HCT116 (cell line): ENCODE measurements at regions not wholly inside any gene's neighbourhood (a gene's known extent, or its start where the extent isn't known, plus 50 kb on each side); places are given as distances from the start of the nearest gene placed in this dataset.

Source experiments
- ATAC-seq: fragments of 200-7000 bp; cut with Tn5 transposase; 2 replicates; pipeline ENCODE4 v1.9.1; 2020; ENCODE audit warnings: mild to moderate bottlenecking, moderate library complexity
- BruUV-seq: library from RNA; stranded (reverse); fragments of 400-500 nt; replicated peaks from 2 replicates; lab custom pipeline; 2021; lab: Mats Ljungman, UMichigan
- CTCF ChIA-PET: fragments of 300-600 bp; sonication (Branson Sonifier 250); formaldehyde crosslinking; loops from one replicate; lab custom pipeline; 2021; ENCODE audit warnings: antibody characterized with exemption; lab: Charles Lee
- POLR2A ChIA-PET: fragments of 300-600, 350-600 bp; sonication (Branson Sonifier 250); formaldehyde crosslinking; loops from one replicate; lab custom pipeline; 2021; ENCODE audit warnings: antibody characterized with exemption; lab: Charles Lee
- RAD21 ChIA-PET, 2 experiments: fragments of 300-600 bp; sonication (Branson Sonifier 250); formaldehyde crosslinking; loops; one replicate each; lab custom pipeline; 2023; ENCODE audit warnings: low total read pairs in 2 of 2; ENCODE audit not compliant: uncharacterized antibody in 2 of 2, unreplicated experiment in 2 of 2, low non-redundant PET in 1 of 2; lab: Charles Lee
- DNase-seq: peaks from one replicate; pipeline ENCODE4 v3.0.0-alpha.2; 2010; ENCODE audit warnings: low read depth, low spot score
- H2AFZ ChIP-seq: fragments of 200-600 bp; shearing (Covaris generic), sonication (generic); 2 replicates; pipeline ENCODE4 v1.6.1; 2017; ENCODE audit warnings: low read depth, mixed run types, mixed read lengths, antibody characterized with exemption, low read length; ENCODE audit not compliant: poor library complexity, severe bottlenecking
- H3K27ac ChIP-seq: 2 replicates; pipeline ENCODE4 v1.5.1; 2012; ENCODE audit warnings: low read depth, low read length
- H3K27me3 ChIP-seq: fragments of 200-600 bp; sonication (generic); 2 replicates; pipeline ENCODE4 v1.6.1; 2016; ENCODE audit warnings: mixed run types, low read length, mixed read lengths; ENCODE audit not compliant: insufficient read depth
- H3K36me3 ChIP-seq, 2 experiments: fragments of 200-500 bp in 1 of 2; fragments of 200-600 bp in 1 of 2; sonication (Bioruptor generic) in 1 of 2; sonication (generic) in 1 of 2; 2 replicates each; pipeline versions ENCODE4 v1.5.1 to v1.6.1; 2014 to 2016; ENCODE audit warnings: low read length in 2 of 2, inconsistent platforms in 1 of 2, mixed read lengths in 1 of 2, mixed run types in 1 of 2; ENCODE audit not compliant: insufficient read depth in 2 of 2, control insufficient read depth in 1 of 2
- H3K4me1 ChIP-seq, 2 experiments: fragments of 200-600 bp in 1 of 2; sonication (generic) in 1 of 2; 2 replicates each; pipeline versions ENCODE4 v1.5.1 to v1.6.1; 2012 to 2017; ENCODE audit warnings: low read length in 2 of 2, inconsistent platforms in 1 of 2, mild to moderate bottlenecking in 1 of 2, mixed read lengths in 1 of 2, mixed run types in 1 of 2, moderate library complexity in 1 of 2; ENCODE audit not compliant: insufficient read depth in 2 of 2, control insufficient read depth in 1 of 2
- H3K4me2 ChIP-seq: fragments of 200-600 bp; sonication (generic); 2 replicates; pipeline ENCODE4 v1.6.1; 2017; ENCODE audit warnings: mixed run types, low read length, mixed read lengths
- H3K4me3 ChIP-seq, 2 experiments: fragments of 200-600 bp in 1 of 2; sonication (generic) in 1 of 2; replicated peaks in 1 of 2; 2 replicates each; pipeline ENCODE4 v1.5.1; 2011 to 2016; ENCODE audit warnings: low read length in 2 of 2, control low read depth in 1 of 2, low read depth in 1 of 2, mild to moderate bottlenecking in 1 of 2, mixed read lengths in 1 of 2, mixed run types in 1 of 2
- H3K79me2 ChIP-seq: fragments of 200-600 bp; sonication (generic); 2 replicates; pipeline ENCODE4 v1.6.1; 2017; ENCODE audit warnings: mild to moderate bottlenecking, mixed run types, low read length, moderate library complexity, mixed read lengths; ENCODE audit not compliant: insufficient read depth
- H3K9ac ChIP-seq: fragments of 200-600 bp; sonication (generic); 2 replicates; pipeline ENCODE4 v1.6.1; 2016; ENCODE audit warnings: low read length, mixed read lengths
- H3K9me2 ChIP-seq: fragments of 200-600 bp; sonication (generic), shearing (Covaris generic); 2 replicates; pipeline ENCODE4 v1.6.1; 2017; ENCODE audit warnings: mixed run types, mild to moderate bottlenecking, moderate library complexity; ENCODE audit not compliant: insufficient read depth
- H3K9me3 ChIP-seq, 2 experiments: fragments of 200-500 bp in 1 of 2; fragments of 200-600 bp in 1 of 2; sonication (Bioruptor generic) in 1 of 2; sonication (generic) in 1 of 2; 2 replicates each; pipeline ENCODE4 v1.6.1; 2014 to 2017; ENCODE audit warnings: low read length in 2 of 2, mixed read lengths in 2 of 2, inconsistent platforms in 1 of 2, low read depth in 1 of 2, mild to moderate bottlenecking in 1 of 2, mixed run types in 1 of 2, moderate library complexity in 1 of 2; ENCODE audit not compliant: control insufficient read depth in 1 of 2, insufficient read depth in 1 of 2
- H4K20me1 ChIP-seq: fragments of 200-600 bp; sonication (generic), shearing (Covaris generic); 2 replicates; pipeline ENCODE4 v1.6.1; 2017; ENCODE audit warnings: mixed run types, mild to moderate bottlenecking, moderate library complexity; ENCODE audit not compliant: insufficient read depth
- CBX3 ChIP-seq: IDR thresholded peaks from 2 replicates; pipeline ENCODE4 v1.6.1; 2012; ENCODE audit warnings: low read depth
- CTCF ChIP-seq, 3 experiments: fragments of 200-600 bp in 1 of 3; sonication (generic) in 1 of 3; IDR thresholded peaks in 2 of 3; conservative IDR thresholded peaks in 1 of 3; 2 replicates each; pipeline ENCODE4 v1.5.1; 2012 to 2017; ENCODE audit warnings: low read depth in 2 of 3, low read length in 2 of 3, antibody characterized with exemption in 1 of 3, borderline replicate concordance in 1 of 3, control low read depth in 1 of 3, mild to moderate bottlenecking in 1 of 3, mixed read lengths in 1 of 3, mixed run types in 1 of 3, moderate library complexity in 1 of 3; ENCODE audit not compliant: insufficient read depth in 1 of 3
- EZH2 ChIP-seq: fragments of 200-600 bp; sonication (generic); IDR thresholded peaks from 2 replicates; pipeline ENCODE4 v1.6.1; 2017; ENCODE audit warnings: antibody characterized with exemption, mixed run types
- JUND ChIP-seq: IDR thresholded peaks from 2 replicates; pipeline ENCODE4 v1.6.1; 2012
- MAX ChIP-seq: IDR thresholded peaks from 2 replicates; pipeline ENCODE4 v1.6.1; 2012
- POLR2A ChIP-seq: IDR thresholded peaks from 2 replicates; pipeline ENCODE4 v1.7.0; 2011; ENCODE audit warnings: borderline replicate concordance; ENCODE audit not compliant: insufficient read depth, insufficient read length; ENCODE audit errors: extremely low read depth
- POLR2AphosphoS5 ChIP-seq: IDR thresholded peaks from 2 replicates; pipeline ENCODE4 v1.6.1; 2011; ENCODE audit warnings: mild to moderate bottlenecking, low read depth, low read length, moderate library complexity
- RAD21 ChIP-seq: IDR thresholded peaks from 2 replicates; pipeline ENCODE4 v1.6.1; 2012; ENCODE audit warnings: low read depth, mild to moderate bottlenecking
- SIN3A ChIP-seq: IDR thresholded peaks from 2 replicates; pipeline ENCODE4 v1.6.1; 2012; ENCODE audit warnings: low read depth
- SP1 ChIP-seq: IDR thresholded peaks from 2 replicates; pipeline ENCODE4 v1.6.1; 2012; ENCODE audit warnings: low read depth
- SRF ChIP-seq: IDR thresholded peaks from 2 replicates; pipeline ENCODE4 v1.6.1; 2012; ENCODE audit warnings: low read depth
- TCF7L2 ChIP-seq: IDR thresholded peaks from 2 replicates; pipeline ENCODE4 v1.7.0; 2011; ENCODE audit warnings: borderline replicate concordance, inconsistent platforms; ENCODE audit not compliant: insufficient read depth, insufficient read length; ENCODE audit errors: extremely low read depth
- intact Hi-C: fragments of 100-400 bp; cut with micrococcal nuclease; formaldehyde crosslinking; loops from 2 replicates; pipeline ENCODE4 v1.10.0; 2022
- TF ChIP-seq, protein P1 (sequence below): IDR thresholded peaks from 2 replicates; pipeline ENCODE4 v1.6.1; 2012

- no peak for DNase-seq
- H3K9me3 ChIP-seq, result peaks cover 6 to 12% of the 10 kb centered on the region in 2 experiments; a peak in 2 of 4 replicates
- ChIA-PET RAD21 (no interaction called here), CTCF (no interaction called here), POLR2A (no interaction called here)
- no peaks in the 10 kb centered on the region for H3K9me2 ChIP-seq
- no peaks in the 10 kb centered on the region for H4K20me1 ChIP-seq
- H2AFZ ChIP-seq, result no peak overlapping the region
- H3K4me1 ChIP-seq, result no peaks in the 10 kb centered on the region
- no peaks in the 10 kb centered on the region for H3K79me2 ChIP-seq
- BruUV-seq, result no TSS peak
- ATAC-seq, result no peak
- no peak overlapping the region for H3K4me3 ChIP-seq
- no peak overlapping the region for H3K9ac ChIP-seq
- no peaks in the 10 kb centered on the region for H3K27me3 ChIP-seq
- intact Hi-C loops, result no loop called here
- no peak overlapping the region for H3K27ac ChIP-seq
- H3K36me3 ChIP-seq, result no peaks in the 10 kb centered on the region
- TF ChIP-seq SIN3A, result no peak
- TF ChIP-seq, protein P1, sequence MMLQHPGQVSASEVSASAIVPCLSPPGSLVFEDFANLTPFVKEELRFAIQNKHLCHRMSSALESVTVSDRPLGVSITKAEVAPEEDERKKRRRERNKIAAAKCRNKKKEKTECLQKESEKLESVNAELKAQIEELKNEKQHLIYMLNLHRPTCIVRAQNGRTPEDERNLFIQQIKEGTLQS, result no peak
- no peak for TF ChIP-seq RAD21
- TF ChIP-seq POLR2AphosphoS5, result no peak
- TF ChIP-seq CBX3, result no peak
- no peak for TF ChIP-seq MAX
- no peak for TF ChIP-seq SRF
- no peak for TF ChIP-seq CTCF (IDR thresholded peaks at IDR 0.05 in 2 of 3, conservative IDR thresholded peaks at IDR 0.05 in 1 of 3; ENCODE audit: borderline replicate concordance in 1 of 3, insufficient read depth in 1 of 3, low read depth in 2 of 3, low read length in 2 of 3)
- no peak for TF ChIP-seq JUND
- TF ChIP-seq SP1, result no peak
- no peak for TF ChIP-seq EZH2
- no peak for TF ChIP-seq POLR2A
- no peak for TF ChIP-seq TCF7L2
- no peak overlapping the region for H3K4me2 ChIP-seq
These were observed 1871.6 kb upstream of the IGFBP7 start for GRCh38 chr4:58981828-58982227.
